ENCODE measurements at regions not wholly inside any gene's neighbourhood (a gene's known extent, or its start where the extent isn't known, plus 50 kb on each side); places are given as distances from the start of the nearest gene placed in this dataset.

- intact Hi-C loops (cut with DNase I), result no loop called here
- no peaks in the 10 kb centered on the region for H3K4me1 ChIP-seq
- no peak overlapping the region for H3K4me3 ChIP-seq
- H3K27ac ChIP-seq, result no peak overlapping the region
- no peak for DNase-seq
- no peak for ATAC-seq
- TF ChIP-seq, protein P1, sequence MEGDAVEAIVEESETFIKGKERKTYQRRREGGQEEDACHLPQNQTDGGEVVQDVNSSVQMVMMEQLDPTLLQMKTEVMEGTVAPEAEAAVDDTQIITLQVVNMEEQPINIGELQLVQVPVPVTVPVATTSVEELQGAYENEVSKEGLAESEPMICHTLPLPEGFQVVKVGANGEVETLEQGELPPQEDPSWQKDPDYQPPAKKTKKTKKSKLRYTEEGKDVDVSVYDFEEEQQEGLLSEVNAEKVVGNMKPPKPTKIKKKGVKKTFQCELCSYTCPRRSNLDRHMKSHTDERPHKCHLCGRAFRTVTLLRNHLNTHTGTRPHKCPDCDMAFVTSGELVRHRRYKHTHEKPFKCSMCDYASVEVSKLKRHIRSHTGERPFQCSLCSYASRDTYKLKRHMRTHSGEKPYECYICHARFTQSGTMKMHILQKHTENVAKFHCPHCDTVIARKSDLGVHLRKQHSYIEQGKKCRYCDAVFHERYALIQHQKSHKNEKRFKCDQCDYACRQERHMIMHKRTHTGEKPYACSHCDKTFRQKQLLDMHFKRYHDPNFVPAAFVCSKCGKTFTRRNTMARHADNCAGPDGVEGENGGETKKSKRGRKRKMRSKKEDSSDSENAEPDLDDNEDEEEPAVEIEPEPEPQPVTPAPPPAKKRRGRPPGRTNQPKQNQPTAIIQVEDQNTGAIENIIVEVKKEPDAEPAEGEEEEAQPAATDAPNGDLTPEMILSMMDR (IDR thresholded peaks at IDR 0.05), result no peak
- H3K27me3 ChIP-seq, result peaks cover 0 to 5% (median 0%) of the 10 kb centered on the region in 7 donors
- H3K36me3 ChIP-seq, result no peaks in the 10 kb centered on the region
- WGBS, 2 donors, result 58 to 67% methylated on average over 5 of the region's 5 CpGs
- H3K9me3 ChIP-seq, result no peaks in the 10 kb centered on the region
These were observed 386.2 kb downstream of the CADM1 start for GRCh38 chr11:115117956-115118493.

DNA sequence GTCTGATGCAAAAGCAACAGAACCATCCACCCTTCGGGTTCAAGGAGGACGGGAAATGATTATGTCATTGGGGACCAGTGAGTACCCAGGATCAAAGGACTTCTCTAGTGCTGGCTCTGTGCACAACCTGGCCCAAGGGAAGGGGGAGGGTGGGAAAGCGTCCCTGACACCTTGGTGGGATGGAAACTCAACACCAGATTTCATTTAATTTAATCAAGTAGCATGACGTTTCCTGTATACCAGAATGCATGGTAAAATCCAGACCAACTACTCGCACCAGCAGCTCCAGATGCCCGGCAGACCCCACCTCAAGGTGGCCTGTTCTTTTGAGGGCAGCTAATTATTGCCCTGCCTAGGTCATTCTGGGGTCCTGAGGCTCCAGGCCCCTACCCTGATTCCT is 385.1 kb downstream of the CADM1 start:
- H3K27ac ChIP-seq, result no peak overlapping the region
- TF ChIP-seq, protein P1 (IDR thresholded peaks at IDR 0.05), result no peak
- no peak for ATAC-seq
- DNase-seq, result no peak
- no peaks in the 10 kb centered on the region for H3K36me3 ChIP-seq
- no peaks in the 10 kb centered on the region for H3K4me1 ChIP-seq
- H3K9me3 ChIP-seq, result no peaks in the 10 kb centered on the region
- H3K27me3 ChIP-seq, result peaks cover 0 to 6% (median 0%) of the 10 kb centered on the region in 7 donors
- WGBS, 2 donors, result 72 to 78% methylated on average over 6 of the region's 6 CpGs
- intact Hi-C loops (cut with DNase I), result no loop called here
- no peak overlapping the region for H3K4me3 ChIP-seq

Measured in heart right ventricle (tissue), 16 donors.